Peyer's patch (tissue), 4 donors: ENCODE measurements at regions not wholly inside any gene's neighbourhood (a gene's known extent, or its start where the extent isn't known, plus 50 kb on each side); places are given as distances from the start of the nearest gene placed in this dataset.

Source experiments
- POLR2A ChIP-seq, 2 donors: fragments of 450-650 bp; IDR thresholded peaks; one replicate each; pipeline ENCODE4 v1.5.1; 2017; ENCODE audit warnings: antibody characterized with exemption in 2 of 2, mild to moderate bottlenecking in 2 of 2, moderate library complexity in 2 of 2
- TF ChIP-seq, protein P1 (sequence below), 6 experiments: fragments of 450-650 bp in 4 of 6; fragments of 200-600 bp in 2 of 6; sonication (generic) in 1 of 6; IDR thresholded peaks; one replicate each; pipeline ENCODE4 v1.5.1; 2017 to 2019; ENCODE audit warnings: antibody characterized with exemption in 6 of 6, mild to moderate bottlenecking in 3 of 6, moderate library complexity in 1 of 6

DNA sequence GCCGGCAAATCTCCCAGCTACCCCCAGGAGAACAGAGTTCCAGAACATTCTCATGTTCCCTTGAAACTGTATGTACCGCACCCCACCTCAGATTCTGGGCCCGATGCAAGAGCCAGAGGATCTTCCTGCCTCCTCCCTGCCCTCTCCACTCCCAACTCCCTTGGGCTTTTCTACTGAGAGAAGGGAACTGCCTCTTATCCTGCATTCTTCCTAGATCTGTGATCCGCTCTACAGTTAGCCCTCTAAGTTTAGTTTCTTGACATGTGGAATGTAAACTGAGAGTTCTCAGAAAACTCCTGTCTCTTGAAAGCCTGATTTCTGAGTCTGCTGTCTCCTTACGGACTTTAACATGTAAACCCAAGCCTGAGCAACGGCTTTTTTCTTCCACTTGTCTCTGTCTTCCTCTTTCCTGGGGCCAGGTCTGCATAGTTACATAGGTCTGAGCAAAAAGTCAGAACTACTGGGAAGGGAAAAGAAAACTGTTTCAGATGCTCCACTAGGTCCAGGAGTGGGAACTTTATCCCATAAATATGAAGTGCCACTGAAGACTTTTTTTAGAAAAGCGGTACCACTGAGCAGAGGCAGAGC is 86.5 kb upstream of the TNFAIP3 start:
- TF ChIP-seq, protein P1, sequence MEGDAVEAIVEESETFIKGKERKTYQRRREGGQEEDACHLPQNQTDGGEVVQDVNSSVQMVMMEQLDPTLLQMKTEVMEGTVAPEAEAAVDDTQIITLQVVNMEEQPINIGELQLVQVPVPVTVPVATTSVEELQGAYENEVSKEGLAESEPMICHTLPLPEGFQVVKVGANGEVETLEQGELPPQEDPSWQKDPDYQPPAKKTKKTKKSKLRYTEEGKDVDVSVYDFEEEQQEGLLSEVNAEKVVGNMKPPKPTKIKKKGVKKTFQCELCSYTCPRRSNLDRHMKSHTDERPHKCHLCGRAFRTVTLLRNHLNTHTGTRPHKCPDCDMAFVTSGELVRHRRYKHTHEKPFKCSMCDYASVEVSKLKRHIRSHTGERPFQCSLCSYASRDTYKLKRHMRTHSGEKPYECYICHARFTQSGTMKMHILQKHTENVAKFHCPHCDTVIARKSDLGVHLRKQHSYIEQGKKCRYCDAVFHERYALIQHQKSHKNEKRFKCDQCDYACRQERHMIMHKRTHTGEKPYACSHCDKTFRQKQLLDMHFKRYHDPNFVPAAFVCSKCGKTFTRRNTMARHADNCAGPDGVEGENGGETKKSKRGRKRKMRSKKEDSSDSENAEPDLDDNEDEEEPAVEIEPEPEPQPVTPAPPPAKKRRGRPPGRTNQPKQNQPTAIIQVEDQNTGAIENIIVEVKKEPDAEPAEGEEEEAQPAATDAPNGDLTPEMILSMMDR (IDR thresholded peaks at IDR 0.05), result no peak
- no peak for TF ChIP-seq POLR2A (IDR thresholded peaks at IDR 0.05)
